ENCODE measurements at regions not wholly inside any gene's neighbourhood (a gene's known extent, or its start where the extent isn't known, plus 50 kb on each side); places are given as distances from the start of the nearest gene placed in this dataset.

DNA sequence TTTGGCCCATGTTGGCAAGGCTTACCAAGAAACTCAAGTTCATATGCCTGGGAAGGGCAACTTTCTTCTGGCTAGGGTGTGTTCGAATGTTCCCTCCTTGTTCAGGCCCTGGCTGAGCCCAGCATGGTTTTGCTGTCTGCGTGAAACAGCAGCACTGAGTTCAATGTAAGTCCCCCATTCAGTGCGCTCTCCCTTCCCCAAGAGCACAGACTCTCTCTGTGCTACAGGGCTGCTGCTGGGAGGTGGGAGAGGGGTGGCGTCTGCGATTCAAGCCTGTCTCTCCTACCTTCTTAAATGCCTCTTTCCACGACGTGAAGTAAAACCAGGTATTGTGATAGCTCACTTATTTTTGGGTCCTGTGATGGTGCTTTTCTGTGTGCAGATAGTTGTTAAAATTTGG, 289.3 kb upstream of the GOLIM4 start:
- DNase-seq (ENCODE audit: low spot score), result no peak

DNA sequence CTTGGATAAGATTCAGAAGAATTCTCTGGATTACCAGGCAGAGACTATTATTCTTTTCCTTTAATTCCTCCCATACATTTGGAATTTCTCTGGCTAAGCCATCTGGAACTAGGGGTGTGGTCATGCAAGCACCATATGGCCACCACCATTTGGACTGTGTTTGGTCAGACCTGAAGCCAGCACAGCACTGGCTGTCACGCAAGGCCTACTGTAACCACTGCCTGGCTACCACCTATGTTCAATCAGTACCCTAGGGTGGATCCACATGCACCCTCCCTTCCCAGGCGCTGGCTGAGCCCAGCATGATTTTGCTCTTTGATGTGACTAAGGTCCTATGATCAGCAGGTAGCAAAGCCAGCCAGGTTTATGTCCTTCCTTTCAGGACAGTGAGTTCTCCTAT, 287.8 kb upstream of the GOLIM4 start:
- DNase-seq (ENCODE audit: low spot score), result no peak

DNA sequence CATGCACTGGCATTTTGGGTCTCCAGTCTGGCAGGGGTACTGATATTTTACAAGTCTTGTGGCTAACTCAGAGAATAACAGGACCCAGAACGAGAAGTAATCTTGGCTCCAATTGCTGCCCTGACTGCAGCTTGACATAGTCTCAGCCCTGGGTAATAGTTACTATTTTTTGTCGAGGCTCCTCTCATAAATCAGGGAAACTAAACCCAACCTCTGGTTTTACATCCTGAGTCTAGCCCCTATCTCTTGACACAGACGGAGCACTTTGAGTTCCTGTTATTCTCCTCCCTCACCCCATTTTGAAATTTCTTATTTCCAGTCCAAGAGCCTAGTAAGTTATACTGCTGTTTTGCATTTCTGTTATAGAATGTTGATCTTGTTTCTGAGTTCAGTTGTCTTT, 276.1 kb upstream of the GOLIM4 start:
- DNase-seq (ENCODE audit: low spot score), result no peak

DNA sequence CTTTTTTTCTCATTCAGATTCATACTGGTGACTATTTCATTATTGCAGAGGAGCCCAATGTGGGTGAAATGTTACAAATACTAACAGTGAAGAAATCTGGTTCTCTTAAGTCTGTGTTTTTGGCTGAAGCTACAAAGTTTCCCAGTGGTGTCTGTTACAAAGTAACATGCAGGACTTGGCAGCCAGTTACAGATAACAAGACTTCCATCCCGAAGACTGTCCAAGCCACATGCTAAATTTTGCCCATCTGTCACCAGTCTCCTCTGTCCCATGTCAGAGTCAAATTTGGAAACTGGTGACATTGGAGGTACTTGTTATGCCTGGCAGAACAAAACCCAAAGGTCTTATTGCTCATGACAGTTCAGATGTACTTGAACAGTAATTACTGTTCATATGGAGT, 269.2 kb upstream of the GOLIM4 start:
- no peak for DNase-seq (ENCODE audit: low spot score)

DNA sequence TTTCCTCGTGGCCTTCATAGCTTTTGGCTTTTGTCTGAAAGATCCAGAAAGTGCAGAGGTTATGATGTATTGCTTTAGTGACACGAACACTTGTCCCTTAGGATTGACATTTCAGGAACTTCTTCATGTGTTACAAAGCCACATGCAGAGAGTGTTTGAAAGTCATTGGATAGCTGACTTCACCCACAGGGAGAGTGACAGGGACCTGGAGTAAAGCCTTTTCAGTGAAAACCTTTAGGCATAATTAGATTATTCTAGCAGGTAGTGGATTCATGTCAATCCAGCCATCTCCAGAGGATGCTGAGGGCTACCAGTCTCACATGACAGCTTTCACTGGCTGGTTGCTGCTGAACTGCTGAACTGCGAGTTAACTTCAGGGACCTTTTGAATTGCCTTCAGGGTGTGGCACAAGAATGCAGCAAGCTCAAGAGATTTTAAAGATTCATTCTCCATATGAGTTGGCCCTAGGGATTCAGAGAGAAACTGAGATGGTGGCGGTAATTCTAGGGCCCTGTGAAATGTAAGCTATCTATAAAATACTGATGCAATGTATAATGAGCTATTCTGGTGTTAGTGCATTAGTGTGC, 267.0 kb upstream of the GOLIM4 start:
- DNase-seq (ENCODE audit: low spot score), result no peak

DNA sequence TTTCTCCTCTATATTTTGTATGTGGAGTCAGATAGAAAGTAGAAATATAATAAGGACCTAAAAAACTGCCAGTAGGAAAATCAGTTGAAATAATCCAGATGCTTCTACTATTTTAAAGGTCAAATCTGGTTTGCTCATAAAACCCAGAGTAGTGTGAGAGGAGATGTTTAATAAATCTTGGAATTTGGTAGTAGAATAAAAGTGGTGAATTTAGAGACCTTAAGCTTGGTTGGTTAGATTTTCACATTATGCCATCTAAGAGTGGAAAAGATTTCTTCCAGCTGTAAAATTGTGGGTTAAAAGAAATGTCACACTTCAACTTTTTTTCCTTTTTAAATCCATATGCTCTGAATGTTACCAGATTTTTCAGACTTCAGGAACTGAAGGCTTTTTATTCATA, 266.4 kb upstream of the GOLIM4 start:
- no peak for DNase-seq (ENCODE audit: low spot score)

DNA sequence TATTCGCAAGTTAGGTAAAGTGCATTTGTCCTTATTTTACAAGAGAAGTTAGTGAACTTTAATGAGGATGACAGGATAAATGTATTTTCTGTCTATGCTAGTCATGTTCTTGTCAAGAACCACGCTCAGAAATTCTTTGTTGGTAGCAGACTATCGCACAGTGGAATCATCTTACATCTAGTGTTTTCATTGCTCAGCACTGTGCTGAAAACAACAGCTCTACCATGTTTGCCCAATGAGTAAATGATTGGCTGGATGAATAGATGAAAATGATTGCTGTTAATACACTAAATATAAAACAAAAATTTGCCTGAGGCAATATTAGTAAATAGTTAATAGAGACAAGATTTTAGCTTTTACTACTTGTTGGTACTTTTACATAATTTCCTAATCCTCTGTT, 265.3 kb upstream of the GOLIM4 start:
- no peak for DNase-seq (ENCODE audit: low spot score)

DNA sequence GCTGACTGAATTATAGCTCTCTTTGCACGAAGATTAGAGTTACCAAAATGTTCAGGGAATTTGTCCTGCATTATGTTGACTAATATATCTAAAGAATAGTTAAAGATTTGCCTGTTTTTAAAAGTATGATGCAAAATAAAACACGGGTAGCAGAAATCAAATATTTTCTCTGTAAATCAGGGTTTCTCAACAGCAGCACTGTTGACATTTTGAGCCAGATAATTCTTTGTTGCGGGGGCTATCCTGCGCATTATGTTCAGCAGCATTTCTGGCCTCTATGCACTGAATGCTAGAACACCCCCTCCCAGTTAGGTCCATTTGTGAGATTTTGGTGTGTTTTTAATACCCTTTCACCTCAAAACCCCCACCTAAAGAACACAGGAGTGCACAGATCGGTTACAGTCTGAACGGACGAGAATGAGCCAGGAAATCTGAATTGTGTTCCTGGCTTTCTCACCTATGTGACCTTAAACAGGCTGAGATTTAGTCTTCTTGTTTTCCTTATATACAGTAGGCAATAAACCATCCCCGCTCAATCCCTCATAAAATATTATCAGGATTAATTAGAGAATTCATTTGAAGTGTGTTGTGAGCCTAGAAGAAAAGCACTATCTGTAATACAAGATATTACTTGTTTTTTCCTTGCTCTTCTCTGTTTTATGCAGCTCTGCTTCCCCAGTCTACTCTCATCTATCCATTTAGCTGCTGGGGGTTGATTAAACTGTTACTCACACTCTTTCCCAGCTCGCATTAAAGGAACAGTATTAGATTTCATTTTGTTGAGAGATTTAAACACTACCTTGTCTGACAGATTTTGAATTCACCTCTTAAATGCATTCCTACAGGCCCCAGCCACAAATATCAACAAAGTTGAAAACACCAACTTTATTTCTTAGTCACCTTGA, 247.5 kb upstream of the GOLIM4 start:
- no peak for DNase-seq (ENCODE audit: low spot score)

DNA sequence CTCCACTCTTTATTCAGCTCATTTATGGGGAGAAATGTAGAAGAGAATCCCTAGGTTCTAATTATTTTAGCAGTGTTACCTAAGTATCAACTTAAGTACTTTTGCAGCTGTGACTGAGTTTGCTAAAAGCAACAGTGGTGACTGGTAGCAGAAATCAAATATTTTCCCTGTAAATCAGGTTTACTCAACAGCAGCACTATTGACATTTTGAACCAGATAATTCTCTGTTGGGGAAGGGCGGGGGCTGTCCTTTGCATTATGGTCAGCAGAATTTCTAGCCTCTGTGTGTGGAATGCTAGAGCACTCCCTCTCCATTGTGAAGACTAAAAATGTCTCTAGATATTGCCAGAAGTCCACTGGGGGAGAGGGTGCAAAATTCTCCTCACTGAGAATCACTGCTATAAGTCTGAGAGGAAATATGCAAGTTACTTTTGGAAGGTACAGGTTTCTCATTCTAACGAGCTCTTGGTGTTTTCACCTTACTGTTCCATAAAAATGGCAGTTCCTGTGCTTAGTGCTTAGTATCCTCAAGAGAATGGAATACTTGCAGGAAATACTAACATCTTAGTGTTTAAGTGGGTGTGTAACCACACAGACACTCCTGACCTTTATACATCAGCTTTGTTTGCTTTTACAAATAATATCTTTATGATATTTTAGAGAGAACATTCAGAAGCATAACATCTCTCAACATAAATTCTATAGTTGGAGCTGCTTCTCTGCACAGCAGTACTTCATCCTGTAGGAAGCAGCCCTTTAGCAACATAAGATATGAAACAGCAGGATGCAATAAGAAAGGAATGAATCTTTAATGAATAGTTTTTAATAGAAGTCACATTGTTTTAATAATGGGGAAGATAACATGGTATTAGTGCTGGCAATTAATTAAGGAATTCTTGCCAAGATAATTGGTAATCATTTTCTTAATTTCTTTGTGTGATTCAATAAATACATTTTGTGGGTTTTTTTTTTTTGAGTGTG, 246.5 kb upstream of the GOLIM4 start:
- DNase-seq (ENCODE audit: low spot score), result no peak

DNA sequence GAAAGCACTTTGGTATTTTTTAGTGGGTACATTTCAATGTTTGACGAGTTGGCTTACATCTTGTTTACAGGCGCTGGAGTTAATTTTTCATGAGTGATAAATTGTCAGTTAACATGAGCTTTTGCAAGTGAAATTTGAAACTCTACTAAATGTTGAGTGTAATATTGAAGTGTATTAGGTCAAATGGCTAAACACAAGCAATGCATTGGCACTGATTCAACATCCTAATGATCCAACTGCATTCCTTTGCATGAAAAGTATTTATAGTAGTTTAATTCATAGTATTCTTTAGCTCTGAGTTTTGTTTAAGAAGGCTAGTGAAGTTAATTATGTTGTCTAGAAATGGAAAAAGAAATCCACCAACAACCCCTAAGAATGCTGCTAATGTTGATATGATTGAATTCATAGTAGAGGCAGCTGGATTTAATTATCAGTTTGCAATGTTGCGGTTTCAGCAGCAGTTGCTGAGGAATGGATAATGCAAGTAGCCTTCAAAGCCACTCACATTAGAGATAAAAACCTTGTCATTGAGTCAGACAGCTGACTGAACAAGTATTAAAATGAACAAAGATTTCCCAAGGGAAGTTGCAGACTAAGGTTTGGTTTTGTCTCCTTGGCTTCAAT, 245.6 kb upstream of the GOLIM4 start:
- DNase-seq (ENCODE audit: low spot score), result no peak

DNA sequence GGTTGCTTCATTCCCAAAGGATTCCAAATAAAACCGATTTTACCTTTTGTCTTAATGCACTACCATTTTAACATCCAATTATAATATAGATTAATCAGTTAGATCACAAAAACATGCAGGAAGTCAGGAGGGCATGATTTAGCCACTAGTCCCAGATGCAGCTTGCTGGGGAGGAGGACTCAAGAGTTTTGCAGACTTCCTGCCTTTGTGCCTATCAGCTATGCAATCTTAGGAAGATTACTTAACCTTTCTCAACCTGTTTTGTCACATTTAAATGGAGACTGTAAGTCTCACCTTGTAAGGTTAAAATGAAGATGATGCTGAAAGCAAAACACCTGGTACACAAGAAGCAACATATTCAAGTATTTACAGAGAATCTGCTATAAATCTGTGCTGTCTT, 242.4 kb upstream of the GOLIM4 start:
- no peak for DNase-seq (ENCODE audit: low spot score)

DNA sequence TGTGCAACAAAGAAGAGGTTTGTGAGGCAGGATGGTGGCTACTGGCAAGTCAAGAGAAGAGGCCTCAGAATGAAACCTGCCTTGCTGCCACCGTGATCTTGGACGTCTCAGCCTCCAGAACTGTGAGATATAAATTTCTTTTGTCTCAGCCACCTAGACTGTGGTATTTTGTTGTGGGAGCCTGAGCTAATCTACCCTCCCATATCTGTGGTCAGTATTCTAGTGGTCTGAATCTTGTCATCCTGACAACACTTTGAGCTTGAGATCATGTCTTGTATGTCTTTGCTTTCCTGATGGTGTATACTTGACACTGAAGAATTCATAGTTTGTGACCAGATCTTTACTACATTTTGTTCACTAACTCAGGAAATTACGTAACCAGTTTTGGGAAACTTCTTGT, 240.6 kb upstream of the GOLIM4 start:
- DNase-seq (ENCODE audit: low spot score), result no peak

DNA sequence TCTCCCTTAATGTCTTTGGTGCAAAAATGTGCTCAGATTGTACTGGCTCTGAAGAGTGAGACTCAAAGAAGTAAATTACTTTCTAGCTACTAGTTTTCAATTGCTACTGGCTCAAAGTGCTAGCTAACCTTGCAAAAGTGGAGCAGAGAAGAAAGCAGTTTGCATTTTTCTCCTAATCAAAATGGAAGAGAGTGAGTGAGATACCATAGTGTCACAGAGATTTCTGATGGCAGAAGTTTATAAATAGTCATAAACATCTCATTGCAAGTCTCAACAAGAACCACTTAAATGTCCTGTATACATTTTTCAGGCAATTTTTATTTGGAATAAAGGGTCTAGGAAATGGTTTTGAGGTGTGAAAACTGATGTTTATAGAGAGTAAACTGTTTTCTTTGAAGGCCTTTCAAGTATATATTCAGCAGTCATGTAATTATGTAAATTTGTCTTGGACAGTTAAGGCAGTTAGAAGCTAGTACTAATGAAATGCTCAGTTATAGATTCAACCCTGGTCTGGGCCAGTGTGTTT, 237.7 kb upstream of the GOLIM4 start:
- no peak for DNase-seq (ENCODE audit: low spot score)

DNA sequence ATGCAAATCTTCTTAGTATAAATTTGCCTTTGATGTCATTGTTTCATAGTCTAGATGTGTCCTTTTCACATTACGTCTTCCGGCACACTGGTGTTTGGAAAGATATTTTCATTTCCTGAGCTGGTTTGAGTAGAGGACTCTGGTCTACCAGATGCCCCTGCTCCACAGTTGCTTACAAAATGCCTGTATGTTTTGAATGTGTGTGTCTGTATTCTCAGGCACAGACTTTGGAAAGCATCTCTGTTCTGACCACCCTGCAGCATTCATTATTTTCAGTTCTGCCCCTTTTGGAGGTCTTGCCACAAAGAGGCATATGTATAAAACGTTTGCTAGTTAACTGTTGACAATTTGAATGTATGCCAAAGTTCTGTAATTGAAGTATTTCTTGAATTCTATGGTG, 236.0 kb upstream of the GOLIM4 start:
- DNase-seq (ENCODE audit: low spot score), result no peak

DNA sequence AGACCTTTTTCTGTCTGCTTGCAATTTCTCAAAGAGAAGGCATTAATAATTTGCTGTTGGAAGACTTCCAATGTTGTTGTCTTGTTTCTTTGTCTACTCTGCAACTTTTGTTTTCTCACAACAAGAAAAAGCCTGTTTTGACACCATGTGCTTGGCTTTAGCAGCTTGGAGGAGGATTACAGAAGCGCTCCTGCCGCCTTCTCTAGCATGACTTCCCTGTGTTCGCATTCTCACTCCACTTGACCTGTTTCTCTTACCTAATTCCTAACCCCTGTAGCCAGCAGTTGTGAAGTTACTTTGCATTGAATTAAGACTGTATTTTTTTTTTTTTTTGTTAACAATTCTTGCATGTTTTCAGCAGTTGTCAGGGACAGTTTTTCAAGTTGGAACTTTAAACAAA, 235.3 kb upstream of the GOLIM4 start:
- peak; percentile 18 for DNase-seq (ENCODE audit: low spot score)

DNA sequence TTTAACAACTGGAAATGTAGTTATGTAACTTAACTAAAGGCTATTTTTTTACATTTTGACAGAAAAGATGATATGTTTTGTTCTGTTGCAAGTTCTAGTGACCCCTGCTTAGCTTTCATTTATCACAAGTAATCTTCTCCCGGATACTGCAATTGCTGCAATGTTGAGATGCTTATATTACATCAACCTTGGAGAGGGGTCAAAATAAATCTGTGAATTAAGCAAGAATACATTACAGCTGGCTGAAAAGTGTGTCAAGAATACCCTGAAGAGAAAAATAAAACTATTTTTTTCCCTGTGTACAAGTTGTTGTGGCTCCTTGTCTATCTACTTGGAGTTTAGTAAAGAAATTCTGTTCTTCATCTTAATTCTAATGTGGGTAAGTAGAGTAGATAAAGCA, 232.1 kb upstream of the GOLIM4 start:
- no peak for DNase-seq (ENCODE audit: low spot score)

DNA sequence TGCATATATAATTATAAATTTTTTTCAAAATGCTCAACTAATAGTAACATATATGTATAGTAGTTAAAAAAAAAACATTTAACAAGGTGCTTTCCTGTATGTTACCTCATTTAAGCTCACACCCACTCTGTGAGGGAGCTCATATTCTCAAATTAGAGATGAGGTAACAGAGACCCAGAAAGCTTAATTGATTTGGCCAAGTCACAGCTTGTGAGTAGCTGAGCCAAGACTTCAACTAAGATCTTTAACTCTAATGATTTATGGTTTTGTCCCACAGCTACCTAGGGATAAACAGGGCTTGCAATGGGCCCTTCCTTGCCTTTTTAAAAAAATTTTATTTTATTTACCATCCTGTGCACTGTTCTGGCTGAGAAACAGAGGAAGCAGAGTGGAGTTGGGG, 230.0 kb upstream of the GOLIM4 start:
- DNase-seq (ENCODE audit: low spot score), result no peak

DNA sequence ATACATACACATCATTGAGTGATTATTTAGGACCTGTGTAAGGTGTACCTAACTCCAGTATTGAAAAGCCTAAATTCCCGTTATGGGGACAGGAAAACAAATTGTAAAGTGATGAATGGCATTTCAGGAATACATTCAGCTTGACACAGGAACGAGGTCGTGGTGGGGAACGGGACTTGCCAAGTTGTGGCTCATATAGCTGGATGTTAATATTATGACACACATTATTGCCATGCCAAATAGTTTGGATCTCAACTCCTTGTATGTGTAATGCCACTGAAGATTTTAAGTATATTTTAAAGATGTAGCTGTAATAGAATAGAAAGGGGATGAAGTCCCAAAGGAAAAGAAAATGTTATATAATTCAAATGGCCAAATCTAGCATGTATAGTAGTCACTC, 227.2 kb upstream of the GOLIM4 start:
- DNase-seq (ENCODE audit: low spot score), result no peak

DNA sequence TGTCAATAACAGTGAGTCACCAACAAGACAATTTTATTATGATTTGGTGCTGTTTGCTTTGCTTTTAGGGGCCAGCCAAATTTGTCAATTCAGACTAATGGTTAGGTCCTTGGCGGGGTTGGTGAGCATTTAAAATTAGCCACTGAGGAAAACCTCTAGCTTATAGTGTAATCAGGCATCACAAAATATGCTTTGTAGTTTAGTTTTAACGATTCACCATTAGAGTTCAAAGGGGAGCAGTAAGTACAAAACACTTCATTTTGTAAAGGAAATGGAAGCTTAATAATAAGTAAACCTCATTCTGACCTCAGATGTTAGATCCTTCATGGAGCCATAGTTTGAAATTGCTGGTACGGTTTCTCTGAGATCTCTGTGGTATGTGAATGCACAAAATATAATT, 218.4 kb upstream of the GOLIM4 start:
- no peak for DNase-seq (ENCODE audit: low spot score)

DNA sequence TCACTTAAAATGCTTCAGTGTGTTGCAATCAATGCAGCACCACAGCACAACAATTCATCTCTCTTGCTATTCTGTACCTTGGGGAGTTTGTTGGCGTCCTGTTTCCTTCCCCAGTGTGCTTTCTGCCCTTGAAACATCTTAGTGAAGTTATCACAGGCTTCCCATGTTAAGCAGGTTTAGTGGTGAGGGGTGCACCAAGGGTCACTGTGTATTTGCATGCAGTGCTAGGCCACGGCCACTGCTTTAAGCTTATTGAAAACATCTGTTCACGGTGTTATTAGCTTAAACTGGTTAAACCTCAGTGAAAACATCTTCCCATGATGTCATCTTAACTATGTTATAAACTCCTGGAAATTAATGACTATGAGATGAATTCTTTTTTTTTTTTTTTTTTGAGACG, 217.3 kb upstream of the GOLIM4 start:
- DNase-seq (ENCODE audit: low spot score), result no peak

DNA sequence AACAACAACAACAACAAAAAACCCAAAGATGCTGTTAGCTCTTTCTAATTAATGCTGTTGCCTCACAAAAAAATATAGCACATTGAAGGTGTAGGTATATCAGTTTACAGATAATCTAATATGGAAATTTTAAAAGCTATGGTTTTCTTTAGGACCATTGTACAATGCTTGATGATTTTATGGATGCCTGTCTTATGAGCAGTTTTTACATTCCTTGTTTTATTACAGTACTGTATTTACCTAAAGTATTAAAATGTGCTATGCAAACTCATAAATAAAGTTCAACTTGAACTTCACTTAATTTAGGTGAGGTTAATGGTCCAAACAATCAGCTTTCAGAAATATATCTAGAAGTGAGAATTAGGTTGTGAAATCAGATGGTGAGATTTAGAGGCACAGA, 212.2 kb upstream of the GOLIM4 start:
- no peak for DNase-seq (ENCODE audit: low spot score)

DNA sequence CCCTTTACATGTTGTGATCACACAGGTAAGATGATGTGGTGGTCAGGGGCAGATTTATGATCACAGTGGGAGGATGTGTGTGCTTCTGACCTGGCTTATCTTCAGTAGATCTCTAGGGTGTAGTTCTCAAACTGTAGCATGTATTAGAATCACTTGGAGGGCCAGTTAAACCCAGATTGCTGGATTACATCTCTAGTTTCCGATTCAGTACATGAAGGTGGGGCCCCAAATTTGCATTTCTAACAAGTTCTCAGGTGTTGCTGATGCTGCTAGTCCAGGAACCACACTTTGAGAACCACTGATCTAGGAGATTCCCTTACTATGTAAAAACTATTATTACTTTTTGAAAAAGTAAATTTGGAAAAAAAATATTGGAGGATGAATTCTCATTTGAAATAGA, 199.3 kb upstream of the GOLIM4 start:
- DNase-seq (ENCODE audit: low spot score), result no peak
